ENCODE measurements at regions not wholly inside any gene's neighbourhood (a gene's known extent, or its start where the extent isn't known, plus 50 kb on each side); places are given as distances from the start of the nearest gene placed in this dataset.

DNA sequence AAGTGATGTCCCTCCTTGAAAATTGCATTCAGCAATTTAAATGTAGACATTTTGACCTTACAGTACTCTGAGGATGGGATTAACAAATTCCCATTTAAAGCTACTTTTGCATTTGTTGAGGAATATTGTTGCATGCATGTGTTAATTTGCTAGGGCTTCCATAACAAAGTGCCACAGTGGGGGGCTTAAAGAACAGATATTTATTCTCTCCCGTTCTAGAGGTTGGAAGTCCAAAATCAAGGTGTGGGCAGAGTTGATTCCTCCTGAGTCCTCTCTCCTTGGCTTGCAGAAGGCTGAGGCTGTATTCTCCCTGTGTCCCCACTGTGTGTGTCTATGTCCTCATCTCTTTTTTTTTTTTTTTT lies 51.8 kb upstream of the CDK20 start:
- Histone ChIP-seq H3K4me3 (no peak overlapping the region), H3K36me3 (no peaks in the 10 kb centered on the region), H3K27ac (no peak overlapping the region), H3K9me3 (no peaks in the 10 kb centered on the region), H3K27me3 (no peaks in the 10 kb centered on the region), H3K4me1 (no peaks in the 10 kb centered on the region)
- DNase-seq (ENCODE audit: extremely low spot score in 2 of 2), result no peak
- TF ChIP-seq, protein P1, sequence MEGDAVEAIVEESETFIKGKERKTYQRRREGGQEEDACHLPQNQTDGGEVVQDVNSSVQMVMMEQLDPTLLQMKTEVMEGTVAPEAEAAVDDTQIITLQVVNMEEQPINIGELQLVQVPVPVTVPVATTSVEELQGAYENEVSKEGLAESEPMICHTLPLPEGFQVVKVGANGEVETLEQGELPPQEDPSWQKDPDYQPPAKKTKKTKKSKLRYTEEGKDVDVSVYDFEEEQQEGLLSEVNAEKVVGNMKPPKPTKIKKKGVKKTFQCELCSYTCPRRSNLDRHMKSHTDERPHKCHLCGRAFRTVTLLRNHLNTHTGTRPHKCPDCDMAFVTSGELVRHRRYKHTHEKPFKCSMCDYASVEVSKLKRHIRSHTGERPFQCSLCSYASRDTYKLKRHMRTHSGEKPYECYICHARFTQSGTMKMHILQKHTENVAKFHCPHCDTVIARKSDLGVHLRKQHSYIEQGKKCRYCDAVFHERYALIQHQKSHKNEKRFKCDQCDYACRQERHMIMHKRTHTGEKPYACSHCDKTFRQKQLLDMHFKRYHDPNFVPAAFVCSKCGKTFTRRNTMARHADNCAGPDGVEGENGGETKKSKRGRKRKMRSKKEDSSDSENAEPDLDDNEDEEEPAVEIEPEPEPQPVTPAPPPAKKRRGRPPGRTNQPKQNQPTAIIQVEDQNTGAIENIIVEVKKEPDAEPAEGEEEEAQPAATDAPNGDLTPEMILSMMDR (IDR thresholded peaks at IDR 0.05), result no peak
- TF ChIP-seq POLR2A (IDR thresholded peaks at IDR 0.05), result no peak
- no peak for TF ChIP-seq POLR2AphosphoS5 (IDR thresholded peaks at IDR 0.05; ENCODE audit: insufficient read depth in 1 of 2, low read depth in 1 of 2)
- intact Hi-C loops (cut with DNase I), result no loop called here

DNA sequence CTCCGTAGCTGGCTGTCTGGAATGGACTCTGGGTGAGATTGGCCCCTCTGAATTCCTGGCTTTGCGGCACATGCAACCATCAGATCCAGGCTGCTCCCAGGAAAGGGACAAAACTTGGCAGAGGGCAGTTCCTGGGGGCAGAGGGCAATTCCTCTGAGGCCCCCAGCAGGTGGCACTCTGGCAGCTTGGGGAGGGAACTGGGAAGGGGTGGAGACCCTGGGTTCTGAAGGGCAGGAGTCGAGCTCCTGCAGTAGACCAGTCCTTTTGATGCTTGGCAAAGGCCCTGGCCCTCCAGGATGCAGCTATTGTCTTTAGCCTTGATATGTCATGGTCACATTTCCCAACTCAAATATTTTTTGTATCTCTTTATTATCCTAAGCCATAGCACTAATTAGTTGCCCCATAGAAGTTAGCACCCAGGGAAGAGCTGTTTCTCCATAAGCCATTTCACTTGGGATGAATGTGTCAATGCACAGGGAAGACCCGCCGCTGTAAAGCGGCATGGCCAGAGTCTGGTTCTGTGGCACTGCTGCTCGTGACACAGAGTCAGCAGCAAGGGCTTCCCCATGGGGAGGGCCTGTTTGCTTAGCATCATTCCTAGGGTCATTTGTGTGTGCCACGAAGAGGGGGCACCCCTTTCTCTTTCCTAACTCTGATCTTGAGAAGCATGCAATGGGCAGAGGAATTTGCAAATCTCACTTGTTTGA lies 51.2 kb upstream of the CDK20 start:
- no peaks in the 10 kb centered on the region for H3K36me3 ChIP-seq
- no peak for TF ChIP-seq POLR2A (IDR thresholded peaks at IDR 0.05)
- H3K4me3 ChIP-seq, result no peak overlapping the region
- no peak overlapping the region for H3K27ac ChIP-seq
- H3K4me1 ChIP-seq, result no peaks in the 10 kb centered on the region
- no peak for DNase-seq (ENCODE audit: extremely low spot score in 2 of 2)
- intact Hi-C loops (cut with DNase I), result no loop called here
- H3K9me3 ChIP-seq, result no peaks in the 10 kb centered on the region
- H3K27me3 ChIP-seq, result no peaks in the 10 kb centered on the region

DNA sequence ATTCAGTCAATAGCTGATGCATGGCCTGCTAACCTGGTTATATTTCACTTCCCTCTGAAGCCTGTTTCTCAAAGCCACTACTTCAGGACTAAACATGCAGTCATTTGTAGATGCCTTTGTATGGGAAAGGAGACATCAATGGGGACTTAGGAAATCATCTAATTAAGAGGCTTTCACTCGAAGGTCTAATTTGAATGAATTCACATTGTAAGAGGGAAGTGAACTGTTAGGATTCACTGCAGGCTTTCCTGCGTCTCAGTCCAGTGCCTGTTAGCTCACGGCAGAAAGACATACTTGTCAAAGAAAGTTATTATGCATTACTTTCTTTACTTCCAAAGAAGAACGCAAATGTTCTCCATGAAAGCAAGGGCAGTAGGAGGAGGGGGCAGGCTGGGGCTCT lies 50.6 kb upstream of the CDK20 start:
- H3K4me3 ChIP-seq, result no peak overlapping the region
- H3K9me3 ChIP-seq, result no peaks in the 10 kb centered on the region
- no peak for DNase-seq (ENCODE audit: extremely low spot score in 2 of 2)
- H3K36me3 ChIP-seq, result no peaks in the 10 kb centered on the region
- intact Hi-C loops (cut with DNase I), result no loop called here
- H3K27ac ChIP-seq, result no peak overlapping the region
- TF ChIP-seq POLR2AphosphoS5 (IDR thresholded peaks at IDR 0.05; ENCODE audit: insufficient read depth in 1 of 2, low read depth in 1 of 2) (no peak), POLR2A (IDR thresholded peaks at IDR 0.05) (no peak)
- TF ChIP-seq, protein P1 (IDR thresholded peaks at IDR 0.05), result no peak
- H3K27me3 ChIP-seq, result no peaks in the 10 kb centered on the region
- H3K4me1 ChIP-seq, result no peaks in the 10 kb centered on the region
